HG03439 (cell line): ENCODE measurements at regions not wholly inside any gene's neighbourhood (a gene's known extent, or its start where the extent isn't known, plus 50 kb on each side); places are given as distances from the start of the nearest gene placed in this dataset.
"Not testable (repeated sequence)": the region's sequence is repeated elsewhere in the genome, so short reads cannot be mapped to it uniquely, and the experiment has no call there.

Experiments used
- ATAC-seq: cut with Tn5 transposase; IDR thresholded peaks from one replicate; pipeline ENCODE4 v1.9.1; 2021; ENCODE audit warnings: mild to moderate bottlenecking, moderate library complexity; ENCODE audit not compliant: unreplicated experiment

DNA sequence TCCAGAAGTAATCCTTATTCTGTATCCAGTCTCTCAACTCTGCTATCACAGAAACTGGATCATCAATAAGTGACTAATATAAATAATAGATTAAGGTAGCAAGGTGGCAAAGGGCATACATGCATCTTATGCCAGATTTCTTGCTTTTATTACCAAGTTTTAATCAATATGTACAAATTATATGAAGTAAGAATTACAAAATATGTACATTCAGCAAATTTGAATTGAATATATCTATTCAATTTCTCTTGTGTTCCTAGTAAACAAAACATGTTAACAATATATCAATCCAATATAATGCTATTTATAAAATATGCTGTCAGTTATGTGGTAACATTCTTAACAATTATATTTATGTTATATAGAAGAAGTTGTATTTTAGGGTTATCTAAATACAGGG lies 488.7 kb upstream of the COX7C start:
- no peak for ATAC-seq

DNA sequence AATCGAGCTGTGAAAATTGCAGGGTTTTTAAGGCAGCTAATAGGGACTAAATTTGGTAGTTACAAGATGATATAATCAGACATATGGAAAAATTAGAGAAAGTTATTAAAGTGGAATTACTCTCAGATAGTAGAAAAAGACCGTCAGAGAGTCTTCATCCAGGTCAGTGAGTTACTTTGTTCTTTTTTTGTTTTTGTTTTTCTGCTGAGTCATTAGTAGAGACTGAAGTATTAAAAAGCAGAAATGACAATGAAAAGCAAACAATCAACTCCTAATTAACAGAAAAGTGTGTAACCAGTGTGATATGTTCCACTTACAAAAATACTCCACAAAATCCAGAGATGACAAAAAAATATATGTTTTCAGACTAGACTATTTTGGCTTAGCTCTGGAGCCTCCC lies 480.4 kb upstream of the COX7C start:
- ATAC-seq: no peak

DNA sequence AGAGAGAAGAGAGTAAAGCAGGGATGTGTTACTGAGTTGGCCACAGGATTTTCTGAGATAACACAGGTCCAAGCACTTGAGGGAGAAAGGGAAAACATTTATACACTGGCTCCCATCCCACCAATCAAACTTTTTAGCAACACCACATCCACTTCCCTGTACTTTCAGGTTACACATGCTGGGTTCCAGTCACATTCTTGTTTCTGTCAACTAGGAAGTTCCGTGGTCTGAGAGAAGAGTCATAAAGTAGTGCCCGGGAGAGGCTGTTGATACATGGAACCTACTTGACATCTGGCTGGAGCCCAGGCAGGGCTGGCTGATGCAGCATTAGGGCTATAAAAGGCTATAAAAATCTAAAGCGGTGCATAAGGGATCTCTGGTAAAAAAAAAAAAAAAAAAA lies 473.9 kb upstream of the COX7C start:
- no peak for ATAC-seq

DNA sequence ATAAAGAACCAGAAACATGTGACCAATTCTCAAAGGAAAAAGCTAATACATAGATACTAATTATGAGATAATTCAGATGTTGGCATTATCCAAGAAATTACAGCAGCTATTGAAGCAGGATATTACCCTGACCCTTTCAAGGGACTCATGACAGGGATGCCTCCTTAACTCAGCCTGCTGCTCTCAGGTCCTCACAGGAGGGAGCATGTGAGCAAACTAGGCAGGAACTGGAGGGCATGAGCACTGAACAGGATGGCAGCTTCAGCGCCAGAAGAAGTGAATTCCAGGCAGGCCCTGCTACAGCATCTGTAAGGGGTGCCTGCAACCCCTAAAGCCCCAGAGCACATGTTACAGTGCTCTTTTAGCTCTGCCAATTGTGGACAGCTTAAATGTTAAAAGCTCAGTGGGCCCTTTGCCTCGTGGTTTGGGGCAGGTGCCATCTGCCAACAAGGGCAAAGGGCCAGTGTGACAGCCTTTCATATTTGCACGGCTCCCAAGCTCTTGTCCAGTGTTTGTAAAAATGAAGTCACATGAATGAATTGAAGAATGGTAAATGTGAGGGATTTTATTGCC lies 464.7 kb upstream of the COX7C start:
- no peak for ATAC-seq

DNA sequence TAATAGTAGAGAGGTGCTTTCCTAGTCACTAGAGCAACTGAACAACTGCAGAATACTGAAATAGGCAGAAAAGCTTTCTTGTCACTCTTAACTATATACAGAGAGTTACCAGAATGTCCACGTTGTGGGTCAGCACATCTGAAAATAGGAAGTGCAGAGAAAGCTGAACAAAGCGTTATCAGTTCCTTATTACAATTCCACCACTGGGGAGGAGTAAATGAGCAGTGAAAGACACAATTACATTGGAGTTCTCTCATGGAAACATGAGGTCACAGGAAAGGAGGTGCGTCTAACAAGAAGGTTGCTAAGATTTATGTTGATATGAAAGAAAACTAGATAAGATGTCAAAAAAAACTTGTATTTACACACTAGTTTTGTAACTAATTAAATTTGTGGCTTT lies 461.9 kb upstream of the COX7C start:
- no peak for ATAC-seq

DNA sequence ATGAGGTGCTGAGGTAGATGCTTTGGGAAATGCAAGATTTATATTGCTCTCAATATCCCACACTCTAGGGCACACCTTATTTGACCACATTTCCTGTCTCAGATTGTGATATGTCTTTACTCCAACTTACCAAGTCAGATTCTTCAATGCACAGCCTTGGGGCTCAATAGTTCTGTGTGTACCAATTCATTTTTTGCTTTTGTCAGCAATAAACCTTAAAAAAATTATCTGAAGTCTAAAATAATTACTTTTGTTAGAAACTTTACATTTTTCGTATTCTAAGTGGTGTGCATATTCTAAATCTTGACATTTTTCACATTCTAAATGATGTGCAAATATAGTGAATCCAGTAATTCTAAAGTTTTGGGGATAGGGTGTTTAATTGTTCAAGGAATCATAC lies 447.5 kb upstream of the COX7C start:
- no peak for ATAC-seq

DNA sequence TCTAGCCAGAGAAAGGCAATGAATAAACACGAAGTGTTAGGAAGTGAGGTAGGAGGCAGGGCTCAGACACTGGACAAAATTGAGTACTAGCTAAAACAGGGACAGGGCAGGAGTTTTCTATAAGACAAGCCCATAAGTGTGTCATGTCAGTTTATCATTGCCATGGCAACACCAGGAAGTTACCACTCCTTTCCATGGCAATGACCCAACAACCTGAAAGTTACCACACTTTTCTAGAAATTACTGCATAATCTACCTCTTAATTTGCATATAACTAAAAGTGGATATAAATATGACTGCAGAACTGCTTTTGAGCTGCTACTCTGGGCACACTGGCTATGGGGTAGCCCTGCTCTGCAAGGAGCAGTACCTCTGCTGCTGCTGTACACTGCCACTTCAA lies 442.5 kb upstream of the COX7C start:
- ATAC-seq: peak; percentile 90

DNA sequence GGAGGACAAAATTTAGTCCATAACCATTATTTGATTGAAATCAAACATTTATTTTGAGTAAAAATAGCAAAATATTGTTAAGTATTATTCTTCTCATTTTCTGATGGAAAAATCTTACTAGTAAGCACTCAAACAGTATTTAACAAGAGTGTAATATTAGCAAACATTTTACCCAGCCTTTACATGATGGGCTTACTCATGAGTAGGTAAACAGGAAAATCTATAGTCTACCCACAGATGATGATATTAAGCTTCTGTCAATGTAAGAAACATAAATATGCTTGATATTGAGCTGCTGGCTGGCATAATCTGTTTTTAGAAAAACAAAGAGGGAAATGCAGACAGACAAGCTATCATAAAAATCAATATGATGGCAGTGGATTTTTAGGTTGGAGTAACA lies 418.5 kb upstream of the COX7C start:
- no peak for ATAC-seq

DNA sequence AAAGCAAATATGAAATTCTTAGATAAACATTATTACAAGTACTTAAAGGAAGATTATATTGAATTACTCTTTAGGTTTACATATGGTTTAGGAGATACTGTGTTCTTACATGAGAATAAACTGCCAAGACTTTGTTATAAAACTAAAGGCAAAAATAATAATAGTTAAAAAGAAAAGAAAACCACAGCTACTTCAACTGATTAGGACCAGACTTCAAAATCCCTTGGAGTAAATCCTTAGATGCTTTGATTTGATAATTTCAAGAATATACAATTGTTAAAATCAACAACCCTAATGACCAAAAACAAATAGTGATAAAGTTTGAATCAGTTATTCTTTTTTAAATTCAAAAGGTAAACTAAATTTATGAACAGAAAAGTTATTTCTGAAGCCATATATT lies 389.6 kb upstream of the COX7C start:
- no peak for ATAC-seq

DNA sequence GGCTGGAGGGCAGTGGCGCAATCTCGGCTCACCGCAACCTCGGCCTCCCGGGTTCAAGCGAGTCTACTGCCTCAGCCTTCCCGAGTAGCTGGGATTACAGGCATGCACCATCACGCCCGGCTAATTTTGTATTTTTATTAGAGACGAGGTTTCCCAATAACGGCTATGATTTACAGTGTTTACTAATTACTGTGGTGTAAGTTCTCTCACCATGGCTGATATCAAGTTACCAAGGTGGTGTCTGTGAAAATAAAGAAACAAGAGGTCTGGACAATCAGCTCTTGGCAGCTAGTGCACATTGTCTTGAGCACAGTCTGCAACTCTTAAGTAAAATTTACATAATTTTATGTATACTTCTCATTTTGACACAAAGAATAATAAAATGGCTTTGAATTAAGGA lies 385.5 kb upstream of the COX7C start:
- no peak for ATAC-seq

DNA sequence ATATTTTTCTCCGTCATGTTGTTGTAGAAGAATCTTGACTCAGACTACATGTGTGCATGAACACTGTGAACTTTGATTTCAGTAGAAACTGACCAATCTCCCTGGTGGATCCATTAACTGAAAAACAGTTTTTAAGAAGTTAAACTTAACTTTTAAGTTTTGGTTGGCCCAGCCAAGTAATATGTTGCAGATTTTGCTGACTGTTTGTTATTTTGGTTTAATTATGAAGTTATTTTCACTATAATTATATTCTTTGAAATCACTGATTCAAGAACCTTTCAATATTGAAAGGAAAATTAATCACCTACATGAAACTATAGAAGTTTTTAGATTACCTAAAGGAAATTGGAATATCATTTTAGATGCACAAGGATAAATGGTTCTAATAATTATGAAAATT lies 373.6 kb upstream of the COX7C start:
- no peak for ATAC-seq

DNA sequence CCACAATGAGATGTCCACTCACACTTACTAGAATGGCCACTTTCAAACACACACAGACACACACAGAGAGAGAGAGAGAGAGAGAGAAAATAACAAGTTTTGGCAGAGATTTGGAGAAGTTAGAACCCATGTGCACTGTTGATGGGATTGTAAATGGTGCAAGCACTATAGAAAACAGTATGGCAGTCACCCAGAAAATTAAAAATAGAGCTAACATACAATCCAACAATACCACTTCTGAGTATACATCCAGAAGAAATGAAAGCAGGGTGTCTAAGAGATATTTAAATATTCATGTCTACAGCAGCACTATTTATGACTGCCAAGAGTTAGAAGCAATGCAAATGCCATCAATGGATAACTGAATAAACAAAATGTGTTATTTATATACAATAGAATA lies 359.9 kb upstream of the COX7C start:
- no peak for ATAC-seq

DNA sequence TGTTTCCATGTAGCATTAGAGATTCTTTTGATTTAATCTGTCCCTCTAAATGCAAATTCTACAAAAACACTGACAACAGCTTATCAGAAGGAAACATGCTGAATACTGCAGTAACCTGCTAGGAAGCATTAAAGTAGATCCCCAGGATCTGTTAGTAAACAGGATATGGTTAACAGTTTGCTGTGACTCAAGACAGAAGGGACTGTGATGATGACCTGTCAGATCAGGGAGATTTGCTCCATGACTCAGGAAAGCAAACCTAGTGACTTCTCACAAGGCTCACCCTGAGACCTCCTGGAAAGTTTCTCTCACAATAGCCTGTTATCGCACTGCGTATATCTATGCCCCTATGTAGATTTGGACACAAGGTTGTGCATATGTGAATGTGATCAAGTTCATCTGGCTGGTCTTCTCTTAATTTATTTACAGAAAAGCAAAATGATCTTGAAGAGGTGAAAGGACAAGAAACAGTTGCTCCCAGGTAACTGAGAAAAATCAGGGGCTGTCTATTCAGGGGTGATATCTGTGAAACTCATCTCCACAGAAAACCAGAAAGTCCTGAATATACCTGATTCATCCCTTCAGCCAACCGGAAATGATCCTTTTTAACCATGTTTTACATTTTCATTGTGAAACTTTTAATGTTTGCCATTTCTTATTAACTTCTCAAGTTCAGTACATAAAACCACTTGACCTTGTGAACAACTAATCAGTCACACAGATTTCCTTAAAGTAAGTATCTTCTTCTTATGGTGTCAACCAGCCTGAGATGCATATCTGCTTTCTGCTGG lies 333.1 kb upstream of the COX7C start:
- ATAC-seq: not testable (repeated sequence)

DNA sequence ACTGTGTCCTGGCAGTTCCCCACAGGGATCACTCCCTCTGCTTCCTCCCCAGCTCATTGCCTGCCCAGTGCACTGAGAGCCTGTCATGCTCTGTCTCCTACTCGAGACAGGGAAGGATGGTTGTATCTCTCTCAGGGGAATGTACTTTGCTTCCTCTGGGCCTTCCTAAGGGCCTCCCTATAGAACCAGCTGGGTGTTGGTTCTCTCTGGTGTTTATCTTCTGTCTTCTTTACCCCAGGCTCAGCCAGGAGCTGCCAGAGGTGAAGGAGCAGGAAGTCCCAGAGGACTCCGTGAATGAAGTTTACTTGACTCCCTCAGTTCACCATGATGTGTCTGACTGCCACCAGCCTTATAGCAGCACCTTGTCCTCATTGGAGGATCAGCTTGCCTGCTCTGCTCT lies 330.3 kb upstream of the COX7C start:
- ATAC-seq: not testable (repeated sequence)

DNA sequence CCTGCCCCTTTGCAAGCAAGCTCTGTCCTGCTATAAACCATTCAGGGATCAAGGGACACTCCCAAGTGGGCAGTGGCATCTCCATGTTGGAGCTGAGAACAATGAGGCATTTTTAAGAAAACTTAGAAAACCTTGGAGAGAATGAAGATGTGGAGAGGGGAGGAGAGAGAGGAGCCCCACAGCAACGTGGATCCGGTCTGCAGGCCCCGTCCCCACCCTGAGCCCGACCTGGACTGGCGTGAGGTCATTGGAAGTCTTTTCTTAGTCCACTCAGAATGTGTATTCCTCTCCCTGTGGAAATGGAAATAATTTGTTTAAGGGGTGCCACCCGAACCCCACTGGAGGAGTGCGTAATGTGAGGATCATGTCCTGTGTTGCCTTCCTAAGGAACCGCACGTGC lies 328.0 kb upstream of the COX7C start:
- not testable (repeated sequence) for ATAC-seq

DNA sequence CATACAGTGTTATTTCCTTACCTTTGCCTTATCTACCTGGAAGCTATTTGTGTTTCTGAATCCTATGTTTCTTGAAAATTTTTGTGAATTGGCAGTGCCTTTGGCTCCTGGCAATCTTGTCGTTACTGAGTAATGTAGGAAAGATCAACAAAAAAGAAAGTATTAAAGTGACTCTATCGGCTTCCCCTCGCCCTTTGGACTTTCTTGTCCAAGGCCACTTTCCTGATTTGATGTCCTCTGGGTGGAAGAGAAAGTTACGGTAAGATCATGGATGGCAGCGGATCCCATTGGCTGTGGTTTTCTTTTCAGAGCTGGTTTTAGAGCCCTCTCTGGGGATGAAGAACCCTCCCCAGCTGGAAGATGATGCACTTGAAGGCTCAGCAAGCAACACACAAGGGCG lies 324.9 kb upstream of the COX7C start:
- ATAC-seq: not testable (repeated sequence)

DNA sequence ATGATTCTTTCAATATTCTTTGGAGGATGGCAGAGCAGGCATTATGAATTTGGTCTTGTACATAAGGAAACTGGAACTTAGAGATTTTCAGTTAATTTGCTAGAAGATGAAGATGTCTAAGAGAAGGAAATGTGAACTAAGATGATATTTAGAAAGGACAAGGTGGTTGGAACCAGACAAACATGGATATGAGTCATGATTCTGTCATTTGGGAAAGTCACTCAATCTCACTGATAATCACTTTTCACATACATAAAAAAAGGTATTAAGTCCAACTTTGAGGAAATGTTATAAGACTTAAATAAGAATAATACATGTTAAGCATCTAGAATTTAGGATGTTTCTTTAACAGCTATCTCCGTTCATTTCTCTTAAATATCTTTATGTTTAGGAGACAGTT lies 315.1 kb upstream of the COX7C start:
- ATAC-seq: not testable (repeated sequence)

DNA sequence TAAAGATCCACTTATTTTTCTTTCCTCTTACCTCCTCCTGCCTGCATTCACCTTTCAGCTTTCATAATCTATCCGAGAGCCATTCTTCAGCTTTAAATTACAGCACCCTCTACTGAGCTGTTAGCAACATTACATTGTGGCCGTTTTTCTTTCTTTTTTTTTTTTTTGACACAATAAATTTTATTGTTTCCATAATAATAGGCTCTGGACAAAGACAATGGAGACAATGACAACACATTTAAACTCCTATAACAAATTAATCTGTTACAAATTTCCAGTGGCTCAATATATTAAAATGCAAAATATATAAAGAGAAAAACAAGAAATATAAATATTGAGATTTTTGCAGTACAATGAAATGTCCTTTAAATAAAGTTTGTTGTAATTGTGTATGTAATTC lies 312.7 kb upstream of the COX7C start:
- peak; percentile 62 for ATAC-seq

DNA sequence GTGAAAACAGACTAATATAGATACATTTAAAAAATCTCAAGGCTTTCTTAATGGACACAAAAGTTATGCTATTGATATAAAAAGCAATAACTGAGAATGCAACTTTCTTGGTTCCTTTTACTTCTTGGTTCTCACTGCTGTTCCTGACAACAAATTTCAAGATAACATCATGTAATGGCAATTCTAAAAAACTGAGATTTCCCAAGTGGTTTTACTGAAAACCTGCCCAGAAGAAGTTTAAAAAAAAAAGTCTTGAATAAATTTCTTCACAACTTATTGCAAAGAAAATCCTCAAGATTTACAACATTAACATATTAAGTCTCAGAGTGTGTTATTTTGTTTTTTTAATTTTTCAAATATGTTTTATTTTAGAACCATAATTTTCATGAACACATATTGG lies 302.8 kb upstream of the COX7C start:
- no peak for ATAC-seq

DNA sequence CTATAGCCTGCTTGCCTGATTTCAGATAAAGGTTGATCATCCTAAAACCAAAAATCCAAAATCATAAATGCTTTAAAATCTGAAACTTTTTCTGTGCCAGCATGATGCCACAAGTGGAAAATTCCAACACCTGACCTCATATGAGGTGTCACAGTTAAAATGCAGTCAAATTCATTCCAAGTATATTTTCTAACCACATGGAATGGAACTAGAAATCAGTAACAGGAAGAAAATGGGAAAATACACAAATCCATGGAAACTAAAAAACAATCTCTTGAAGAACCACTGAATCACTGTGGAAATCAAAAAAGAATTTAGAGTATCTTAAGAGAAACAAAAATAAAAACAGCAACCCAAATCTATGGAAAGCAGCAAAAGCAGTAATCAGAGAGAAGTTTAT lies 297.5 kb upstream of the COX7C start:
- ATAC-seq: no peak

DNA sequence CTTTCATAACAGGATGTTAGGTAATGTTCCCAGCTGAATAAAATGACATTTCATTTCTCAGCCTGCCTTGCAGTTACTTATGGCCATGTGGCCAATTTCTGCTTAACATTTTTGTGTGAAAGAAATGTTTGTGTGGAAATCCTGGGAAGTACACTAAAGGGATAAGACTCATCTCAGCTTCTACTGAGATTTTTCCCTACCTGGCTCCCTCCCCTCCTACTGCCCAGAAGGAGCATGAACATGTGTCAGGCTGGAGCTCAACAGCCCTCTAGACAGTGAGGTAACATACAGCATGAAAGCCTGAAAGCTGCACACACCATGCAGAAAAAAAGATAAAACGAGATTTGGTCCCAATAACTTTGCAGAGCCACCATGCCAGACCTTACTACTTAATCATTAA lies 288.4 kb upstream of the COX7C start:
- no peak for ATAC-seq

DNA sequence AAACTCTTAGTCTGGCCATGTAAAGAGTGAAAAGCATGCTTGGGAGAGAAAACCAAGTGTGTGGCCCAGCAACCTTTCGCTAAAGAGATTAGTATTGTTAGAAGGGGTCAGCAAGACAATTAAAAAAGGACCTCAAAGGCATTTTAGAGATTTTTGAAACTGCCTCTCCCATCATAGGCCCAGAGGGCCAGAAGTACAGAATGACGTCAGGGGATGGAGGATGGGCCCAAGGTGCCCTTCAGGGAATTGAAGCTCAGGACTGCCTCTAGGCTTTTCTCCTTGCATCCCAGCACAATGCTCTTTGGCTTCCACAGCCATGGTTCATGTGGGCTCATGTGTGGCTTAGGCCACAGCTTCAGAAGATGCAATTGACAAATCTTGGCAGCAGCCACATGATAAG lies 287.0 kb upstream of the COX7C start:
- ATAC-seq: no peak

DNA sequence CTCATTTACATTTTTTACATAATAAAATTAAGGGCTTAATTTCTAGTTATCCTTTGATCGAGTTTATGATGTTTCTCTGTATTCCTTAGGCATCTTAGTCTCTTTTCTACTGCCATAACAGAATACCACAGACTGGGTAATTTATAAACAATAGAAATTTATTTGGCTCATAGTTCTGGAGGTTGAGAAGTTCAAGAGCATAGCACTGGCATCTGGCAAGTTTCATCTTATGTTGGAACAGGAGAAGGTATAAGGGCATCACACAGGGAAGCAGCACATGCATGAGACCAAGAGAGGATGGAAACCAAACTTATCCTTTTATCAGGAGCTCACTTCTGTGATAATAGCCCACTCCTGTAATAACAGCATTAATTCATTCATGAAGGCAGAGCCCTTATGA lies 284.9 kb upstream of the COX7C start:
- ATAC-seq: no peak
